T-helper 9 cell (primary cell): ENCODE measurements at regions not wholly inside any gene's neighbourhood (a gene's known extent, or its start where the extent isn't known, plus 50 kb on each side); places are given as distances from the start of the nearest gene placed in this dataset.
"Not testable (repeated sequence)": the region's sequence is repeated elsewhere in the genome, so short reads cannot be mapped to it uniquely, and the experiment has no call there.

ENCODE experiments used
- DNase-seq: peaks from one replicate; pipeline ENCODE4 v3.0.0-alpha.2; 2020

GRCh38 chr3:18593231-18593630, 168.1 kb upstream of the SATB1 start:
- DNase-seq = no peak

- DNase-seq = no peak
Measured at GRCh38 chr3:18591120-18591519, 166.0 kb upstream of the SATB1 start.

- DNase-seq = no peak
Measured at GRCh38 chr3:18586076-18586475, 160.9 kb upstream of the SATB1 start.

GRCh38 chr3:18585004-18585968, 160.1 kb upstream of the SATB1 start:
- DNase-seq = no peak

- no peak for DNase-seq
Measured at GRCh38 chr3:18580268-18580667, 155.1 kb upstream of the SATB1 start.

GRCh38 chr3:18579661-18580060, 154.5 kb upstream of the SATB1 start:
- no peak for DNase-seq

- DNase-seq = no peak
Measured at GRCh38 chr3:18575573-18575972, 150.4 kb upstream of the SATB1 start.

GRCh38 chr3:18572809-18573208, 147.7 kb upstream of the SATB1 start:
- no peak for DNase-seq

- DNase-seq = no peak
Measured at GRCh38 chr3:18567293-18567692, 142.2 kb upstream of the SATB1 start.

- no peak for DNase-seq
Measured at GRCh38 chr3:18562364-18563154, 137.4 kb upstream of the SATB1 start.

GRCh38 chr3:18559331-18559842, 134.2 kb upstream of the SATB1 start:
- DNase-seq = peak; percentile 1

- DNase-seq = no peak
Measured at GRCh38 chr3:18558507-18558906, 133.4 kb upstream of the SATB1 start.

- no peak for DNase-seq
Measured at GRCh38 chr3:18557216-18557615, 132.1 kb upstream of the SATB1 start.

- DNase-seq = peak; percentile 8
Measured at GRCh38 chr3:18556503-18557135, 131.5 kb upstream of the SATB1 start.

GRCh38 chr3:18556001-18556408, 130.9 kb upstream of the SATB1 start:
- DNase-seq = no peak

- not testable (repeated sequence) for DNase-seq
Measured at GRCh38 chr3:18552579-18553105, 127.5 kb upstream of the SATB1 start.

GRCh38 chr3:18546632-18547031, 121.5 kb upstream of the SATB1 start:
- no peak for DNase-seq

GRCh38 chr3:18544146-18544545, 119.0 kb upstream of the SATB1 start:
- DNase-seq = no peak

- DNase-seq = no peak
Measured at GRCh38 chr3:18538463-18539230, 113.5 kb upstream of the SATB1 start.

GRCh38 chr3:18533039-18533438, 107.9 kb upstream of the SATB1 start:
- DNase-seq = no peak

- no peak for DNase-seq
Measured at GRCh38 chr3:18531662-18532061, 106.5 kb upstream of the SATB1 start.

GRCh38 chr3:18529631-18530030, 104.5 kb upstream of the SATB1 start:
- DNase-seq = no peak
